Adrenal gland (tissue), 9 donors: ENCODE measurements at regions not wholly inside any gene's neighbourhood (a gene's known extent, or its start where the extent isn't known, plus 50 kb on each side); places are given as distances from the start of the nearest gene placed in this dataset.

ENCODE experiments used
- DNase-seq, 7 donors: peaks; one replicate each; pipeline ENCODE4 v3.0.0-alpha.2; 2019 to 2020
- H3K27ac ChIP-seq, 5 donors: fragments of 200-600 bp; sonication (generic) in 4 of 5; 1 replicate in 3 of 5; 2 replicates in 2 of 5; pipeline versions ENCODE4 v1.5.1 to v1.8.0; 2016 to 2020; ENCODE audit warnings: mild to moderate bottlenecking in 1 of 5
- H3K27me3 ChIP-seq: fragments of 200-600 bp; 2 replicates; pipeline ENCODE4 v1.8.0; 2021
- H3K36me3 ChIP-seq, 2 donors: fragments of 200-600 bp; replicated peaks in 1 of 2; 1 replicate in 1 of 2; 2 replicates in 1 of 2; pipeline versions ENCODE4 v1.5.1 to v1.8.0; 2018 to 2022
- H3K4me1 ChIP-seq, 2 donors: fragments of 200-600 bp; replicated peaks in 1 of 2; 1 replicate in 1 of 2; 2 replicates in 1 of 2; pipeline versions ENCODE4 v1.5.1 to v1.8.0; 2018 to 2021
- H3K4me3 ChIP-seq, 4 donors: fragments of 200-600 bp; sonication (generic) in 3 of 4; one replicate each; pipeline ENCODE4 v1.5.1; 2016 to 2018
- H3K9me3 ChIP-seq, 3 donors: fragments of 200-600 bp; sonication (generic) in 1 of 3; replicated peaks in 1 of 3; 1 replicate in 2 of 3; 2 replicates in 1 of 3; pipeline versions ENCODE4 v1.5.1 to v1.8.0; 2016 to 2021
- POLR2A ChIP-seq, 2 donors: fragments of 450-650 bp; IDR thresholded peaks; one replicate each; pipeline ENCODE4 v1.6.1; 2017; ENCODE audit warnings: antibody characterized with exemption in 2 of 2, mild to moderate bottlenecking in 2 of 2, moderate library complexity in 1 of 2
- WGBS, 4 donors: extraction: QIAGEN DNeasy Blood & Tissue Kit in 2 of 4; methylation state at CpG; one replicate each; pipeline versions ENCODE4 v1.1.5 to v1.1.7; 2013 to 2017; 5-methylcytosine and 5-hydroxymethylcytosine counted together
- intact Hi-C, 2 donors: fragments of 100-400 bp; cut with DNase I; formaldehyde crosslinking; loops; one replicate each; pipeline versions ENCODE4 v1.14.1 to v1.15.0; 2022 to 2023
- TF ChIP-seq, protein P1 (sequence below), 6 experiments: fragments of 450-650 bp in 4 of 6; fragments of 200-600 bp in 2 of 6; sonication (generic) in 1 of 6; IDR thresholded peaks; 1 replicate in 5 of 6; 2 replicates in 1 of 6; pipeline versions ENCODE4 v1.5.1 to v1.8.0; 2016 to 2021; ENCODE audit warnings: antibody characterized with exemption in 6 of 6, mild to moderate bottlenecking in 2 of 6, moderate library complexity in 1 of 6
- donor health status: healthy with polysubstance abuse.
- donor health status: Bipolar disorder and iron deficiency.
- donor health status: DM: yes; HTN: yes; CAD: no.
- donor health status: DM: no; HTN: no; CAD: no.
- donor health status: DM: no; HTN: no; CAD: no.

DNA sequence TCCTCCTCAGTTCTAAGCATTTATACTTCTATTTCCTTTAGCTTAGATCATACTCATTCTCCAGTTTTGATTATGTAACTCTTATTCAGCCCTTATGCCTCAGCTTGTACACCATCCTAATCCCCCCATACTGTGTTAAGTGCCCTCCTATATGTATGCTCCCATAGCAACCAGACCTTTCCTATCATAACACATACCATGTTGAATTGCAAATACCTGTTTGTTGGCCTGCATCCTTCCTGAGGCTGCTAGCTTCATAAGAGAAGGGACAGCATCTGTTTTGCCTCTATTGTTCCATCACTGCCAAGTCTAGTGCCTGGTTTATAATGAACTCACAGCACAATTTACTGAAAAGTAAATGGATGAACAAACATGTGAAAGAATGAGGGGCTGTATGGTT is 443.7 kb downstream of the CENPC start:
- DNase-seq: no peak
- H3K36me3 ChIP-seq: no peaks in the 10 kb centered on the region
- no peak overlapping the region for H3K27ac ChIP-seq
- intact Hi-C loops: no loop called here
- H3K4me1 ChIP-seq: no peaks in the 10 kb centered on the region
- no peaks in the 10 kb centered on the region for H3K9me3 ChIP-seq
- no peak overlapping the region for H3K4me3 ChIP-seq
- no peaks in the 10 kb centered on the region for H3K27me3 ChIP-seq
- no peak for TF ChIP-seq POLR2A (IDR thresholded peaks at IDR 0.05)
- TF ChIP-seq, protein P1, sequence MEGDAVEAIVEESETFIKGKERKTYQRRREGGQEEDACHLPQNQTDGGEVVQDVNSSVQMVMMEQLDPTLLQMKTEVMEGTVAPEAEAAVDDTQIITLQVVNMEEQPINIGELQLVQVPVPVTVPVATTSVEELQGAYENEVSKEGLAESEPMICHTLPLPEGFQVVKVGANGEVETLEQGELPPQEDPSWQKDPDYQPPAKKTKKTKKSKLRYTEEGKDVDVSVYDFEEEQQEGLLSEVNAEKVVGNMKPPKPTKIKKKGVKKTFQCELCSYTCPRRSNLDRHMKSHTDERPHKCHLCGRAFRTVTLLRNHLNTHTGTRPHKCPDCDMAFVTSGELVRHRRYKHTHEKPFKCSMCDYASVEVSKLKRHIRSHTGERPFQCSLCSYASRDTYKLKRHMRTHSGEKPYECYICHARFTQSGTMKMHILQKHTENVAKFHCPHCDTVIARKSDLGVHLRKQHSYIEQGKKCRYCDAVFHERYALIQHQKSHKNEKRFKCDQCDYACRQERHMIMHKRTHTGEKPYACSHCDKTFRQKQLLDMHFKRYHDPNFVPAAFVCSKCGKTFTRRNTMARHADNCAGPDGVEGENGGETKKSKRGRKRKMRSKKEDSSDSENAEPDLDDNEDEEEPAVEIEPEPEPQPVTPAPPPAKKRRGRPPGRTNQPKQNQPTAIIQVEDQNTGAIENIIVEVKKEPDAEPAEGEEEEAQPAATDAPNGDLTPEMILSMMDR (IDR thresholded peaks at IDR 0.05): no peak

DNA sequence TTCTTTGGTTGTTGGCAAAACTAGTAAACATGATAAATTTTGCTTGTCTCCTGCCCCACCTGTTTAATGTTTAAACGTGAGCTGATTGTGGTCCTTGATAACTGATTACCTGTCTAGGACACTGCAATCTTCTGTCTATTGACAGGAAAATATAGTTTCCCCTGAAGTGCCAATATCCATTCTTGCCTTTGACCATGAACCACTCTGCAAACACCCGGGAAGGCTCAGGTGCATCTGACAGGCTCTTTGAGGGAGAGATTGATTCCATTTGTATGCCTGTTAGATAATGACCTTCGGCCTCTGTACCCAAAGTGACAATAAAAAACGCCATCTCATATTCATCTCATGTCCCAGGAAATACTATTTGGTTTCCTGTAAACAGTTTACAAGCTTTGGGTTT is 453.0 kb downstream of the CENPC start:
- TF ChIP-seq POLR2A (IDR thresholded peaks at IDR 0.05): no peak
- TF ChIP-seq, protein P1 (IDR thresholded peaks at IDR 0.05): no peak
- Histone ChIP-seq H3K9me3 (no peaks in the 10 kb centered on the region), H3K27me3 (no peaks in the 10 kb centered on the region), H3K4me3 (no peak overlapping the region), H3K36me3 (no peaks in the 10 kb centered on the region), H3K27ac (no peak overlapping the region), H3K4me1 (no peaks in the 10 kb centered on the region)
- no peak for DNase-seq
- 33 to 37% (median 36%) methylated on average over 4 of the region's 4 CpGs for WGBS, 4 donors
- intact Hi-C loops: loop anchor here in 1 of 2 donors (5.0 kb wide), 1 partner anchor 300 kb away; no protein-coding TSS in a partner anchor

DNA sequence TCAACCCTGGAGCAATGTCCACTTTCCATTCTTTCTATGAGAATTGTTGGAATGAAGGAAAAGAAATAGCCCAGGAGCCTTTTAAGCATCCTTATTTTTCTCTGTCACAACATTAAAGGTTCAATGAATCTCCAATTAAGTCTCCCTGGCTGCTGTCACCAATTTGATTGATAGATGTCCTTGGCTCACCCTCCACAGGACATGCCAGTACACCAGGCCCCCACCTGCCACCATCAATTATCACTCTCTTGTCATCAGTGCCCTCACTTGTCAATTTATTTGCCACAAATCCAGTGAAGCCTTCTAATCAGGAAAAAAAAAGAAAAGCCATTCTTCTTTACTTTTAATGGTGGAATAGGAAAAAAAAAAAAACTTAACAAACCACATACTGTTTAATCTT is 453.6 kb downstream of the CENPC start:
- TF ChIP-seq, protein P1 (IDR thresholded peaks at IDR 0.05): no peak
- TF ChIP-seq POLR2A (IDR thresholded peaks at IDR 0.05): no peak
- Histone ChIP-seq H3K36me3 (no peaks in the 10 kb centered on the region), H3K27me3 (no peaks in the 10 kb centered on the region), H3K9me3 (no peaks in the 10 kb centered on the region), H3K4me1 (no peaks in the 10 kb centered on the region), H3K27ac (no peak overlapping the region), H3K4me3 (no peak overlapping the region)
- DNase-seq: no peak
- intact Hi-C loops: loop anchor here in 1 of 2 donors (5.0 kb wide), 1 partner anchor 301 kb away; no protein-coding TSS in a partner anchor

DNA sequence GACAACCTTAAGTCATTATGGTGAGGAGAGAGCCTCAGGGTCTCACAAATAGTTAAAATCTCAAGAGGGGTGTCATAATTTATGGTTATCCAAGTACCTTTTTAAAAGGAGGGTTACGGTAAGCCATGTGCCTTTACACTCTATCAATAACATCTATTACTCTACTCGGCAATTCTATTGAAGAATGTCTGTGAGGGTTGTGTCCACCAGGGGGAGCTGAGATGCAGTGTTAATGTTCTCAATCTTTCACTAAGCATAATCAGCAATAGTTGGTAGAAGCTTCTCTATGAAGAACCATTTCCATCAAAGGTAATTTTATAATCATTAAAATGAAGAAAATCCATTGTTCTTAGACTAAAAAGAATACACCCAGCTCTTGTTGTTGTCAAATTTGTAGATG is 457.4 kb downstream of the CENPC start:
- no peaks in the 10 kb centered on the region for H3K36me3 ChIP-seq
- H3K27me3 ChIP-seq: no peaks in the 10 kb centered on the region
- no peak overlapping the region for H3K27ac ChIP-seq
- H3K9me3 ChIP-seq: no peaks in the 10 kb centered on the region
- peak; percentile 19 to 84 (median 49) for DNase-seq
- H3K4me3 ChIP-seq: no peak overlapping the region
- H3K4me1 ChIP-seq: no peaks in the 10 kb centered on the region
- intact Hi-C loops: loop anchor here in 1 of 2 donors (10.0 kb wide), 1 partner anchor 237 kb away; no protein-coding TSS in a partner anchor
- WGBS, 4 donors: 24 to 46% (median 42%) methylated on average over 2 of the region's 2 CpGs
- TF ChIP-seq, protein P1 (IDR thresholded peaks at IDR 0.05): peak; percentile 42 to 67 (median 56)
- TF ChIP-seq POLR2A (IDR thresholded peaks at IDR 0.05): no peak
